ENCODE measurements at regions not wholly inside any gene's neighbourhood (a gene's known extent, or its start where the extent isn't known, plus 50 kb on each side); places are given as distances from the start of the nearest gene placed in this dataset.

- Histone ChIP-seq H3K4me1 (ENCODE audit: insufficient read depth, poor library complexity, severe bottlenecking) (no peaks in the 10 kb centered on the region), H3K9me3 (ENCODE audit: severe bottlenecking) (no peaks in the 10 kb centered on the region), H3K4me3 (ENCODE audit: severe bottlenecking) (no peak overlapping the region), H3K27ac (ENCODE audit: poor library complexity, severe bottlenecking) (no peak overlapping the region), H3K27me3 (ENCODE audit: insufficient read depth, poor library complexity, severe bottlenecking) (no peaks in the 10 kb centered on the region), H3K36me3 (ENCODE audit: low read depth) (no peaks in the 10 kb centered on the region)
- no peak for ATAC-seq (ENCODE audit: low read depth)
- no peak for TF ChIP-seq CTCF (IDR thresholded peaks at IDR 0.05; ENCODE audit: poor library complexity, severe bottlenecking)
- DNase-seq (ENCODE audit: low spot score) = no peak
Measured at GRCh38 chr12:47556261-47557030, 149.4 kb downstream of the RPAP3 start.

- Histone ChIP-seq H3K9me3 (ENCODE audit: severe bottlenecking) (no peaks in the 10 kb centered on the region), H3K27me3 (ENCODE audit: insufficient read depth, poor library complexity, severe bottlenecking) (no peaks in the 10 kb centered on the region), H3K27ac (ENCODE audit: poor library complexity, severe bottlenecking) (no peak overlapping the region), H3K4me3 (ENCODE audit: severe bottlenecking) (no peak overlapping the region), H3K36me3 (ENCODE audit: low read depth) (no peaks in the 10 kb centered on the region), H3K4me1 (ENCODE audit: insufficient read depth, poor library complexity, severe bottlenecking) (no peaks in the 10 kb centered on the region)
- TF ChIP-seq CTCF (IDR thresholded peaks at IDR 0.05; ENCODE audit: poor library complexity, severe bottlenecking) = no peak
- DNase-seq (ENCODE audit: low spot score) (no peak), ATAC-seq (ENCODE audit: low read depth) (no peak)
Measured at GRCh38 chr12:47554046-47554653, 151.7 kb downstream of the RPAP3 start.

GRCh38 chr12:47553266-47553665 is 152.6 kb downstream of the RPAP3 start:
- Histone ChIP-seq H3K27ac (ENCODE audit: poor library complexity, severe bottlenecking) (no peak overlapping the region), H3K27me3 (ENCODE audit: insufficient read depth, poor library complexity, severe bottlenecking) (no peaks in the 10 kb centered on the region), H3K4me3 (ENCODE audit: severe bottlenecking) (no peak overlapping the region), H3K36me3 (ENCODE audit: low read depth) (no peaks in the 10 kb centered on the region), H3K4me1 (ENCODE audit: insufficient read depth, poor library complexity, severe bottlenecking) (no peaks in the 10 kb centered on the region), H3K9me3 (ENCODE audit: severe bottlenecking) (no peaks in the 10 kb centered on the region)
- no peak for TF ChIP-seq CTCF (IDR thresholded peaks at IDR 0.05; ENCODE audit: poor library complexity, severe bottlenecking)
- DNase-seq (ENCODE audit: low spot score) (no peak), ATAC-seq (ENCODE audit: low read depth) (no peak)

- no peaks in the 10 kb centered on the region for H3K27me3 ChIP-seq (ENCODE audit: insufficient read depth, poor library complexity, severe bottlenecking)
- H3K4me3 ChIP-seq (ENCODE audit: severe bottlenecking) = no peak overlapping the region
- no peaks in the 10 kb centered on the region for H3K4me1 ChIP-seq (ENCODE audit: insufficient read depth, poor library complexity, severe bottlenecking)
- H3K36me3 ChIP-seq (ENCODE audit: low read depth) = no peaks in the 10 kb centered on the region
- ATAC-seq (ENCODE audit: low read depth) (no peak), DNase-seq (ENCODE audit: low spot score) (no peak)
- no peak overlapping the region for H3K27ac ChIP-seq (ENCODE audit: poor library complexity, severe bottlenecking)
- H3K9me3 ChIP-seq (ENCODE audit: severe bottlenecking) = no peaks in the 10 kb centered on the region
- no peak for TF ChIP-seq CTCF (IDR thresholded peaks at IDR 0.05; ENCODE audit: poor library complexity, severe bottlenecking)
Measured at GRCh38 chr12:47551426-47551851, 154.4 kb downstream of the RPAP3 start.

- Histone ChIP-seq H3K27ac (ENCODE audit: poor library complexity, severe bottlenecking) (no peak overlapping the region), H3K9me3 (ENCODE audit: severe bottlenecking) (no peaks in the 10 kb centered on the region), H3K4me3 (ENCODE audit: severe bottlenecking) (no peak overlapping the region), H3K4me1 (ENCODE audit: insufficient read depth, poor library complexity, severe bottlenecking) (no peaks in the 10 kb centered on the region), H3K27me3 (ENCODE audit: insufficient read depth, poor library complexity, severe bottlenecking) (no peaks in the 10 kb centered on the region), H3K36me3 (ENCODE audit: low read depth) (no peaks in the 10 kb centered on the region)
- ATAC-seq (ENCODE audit: low read depth) (0 out of 3 replicates have a peak, but pooled peaks have one; percentile 41), DNase-seq (ENCODE audit: low spot score) (no peak)
- TF ChIP-seq CTCF (IDR thresholded peaks at IDR 0.05; ENCODE audit: poor library complexity, severe bottlenecking) = no peak
Measured at GRCh38 chr12:47549258-47549657, 156.6 kb downstream of the RPAP3 start.

Measured in RWPE2 (cell line).